Keratinocyte (primary cell): ENCODE measurements at regions not wholly inside any gene's neighbourhood (a gene's known extent, or its start where the extent isn't known, plus 50 kb on each side); places are given as distances from the start of the nearest gene placed in this dataset.

ENCODE experiments used
- CTCF ChIP-seq, 3 experiments: IDR thresholded peaks in 1 of 3; conservative IDR thresholded peaks in 1 of 3; optimal IDR thresholded peaks in 1 of 3; 2 replicates in 2 of 3; 3 replicates in 1 of 3; pipeline versions ENCODE3 to v1.5.1; 2011; ENCODE audit warnings: low read length in 3 of 3, mild to moderate bottlenecking in 3 of 3, moderate library complexity in 2 of 3, control low read depth in 1 of 3, inconsistent platforms in 1 of 3; ENCODE audit not compliant: insufficient read depth in 2 of 3; ENCODE audit errors: extremely low read depth in 1 of 3
- EZH2 ChIP-seq: IDR thresholded peaks from one replicate; pipeline ENCODE4 v1.6.1; 2012; ENCODE audit warnings: inconsistent platforms, mild to moderate bottlenecking, low read length, moderate library complexity

- TF ChIP-seq EZH2: no peak
- no peak for TF ChIP-seq CTCF (optimal IDR thresholded peaks at IDR 0.05 in 1 of 3, IDR thresholded peaks at IDR 0.05 in 1 of 3, conservative IDR thresholded peaks at IDR 0.05 in 1 of 3; ENCODE audit: extremely low read depth in 1 of 3, insufficient read depth in 2 of 3, low read length in 3 of 3)
These were observed 163.9 kb upstream of the VASH1 start for GRCh38 chr14:76597387-76597786.
